ENCODE measurements at regions not wholly inside any gene's neighbourhood (a gene's known extent, or its start where the extent isn't known, plus 50 kb on each side); places are given as distances from the start of the nearest gene placed in this dataset.

DNA sequence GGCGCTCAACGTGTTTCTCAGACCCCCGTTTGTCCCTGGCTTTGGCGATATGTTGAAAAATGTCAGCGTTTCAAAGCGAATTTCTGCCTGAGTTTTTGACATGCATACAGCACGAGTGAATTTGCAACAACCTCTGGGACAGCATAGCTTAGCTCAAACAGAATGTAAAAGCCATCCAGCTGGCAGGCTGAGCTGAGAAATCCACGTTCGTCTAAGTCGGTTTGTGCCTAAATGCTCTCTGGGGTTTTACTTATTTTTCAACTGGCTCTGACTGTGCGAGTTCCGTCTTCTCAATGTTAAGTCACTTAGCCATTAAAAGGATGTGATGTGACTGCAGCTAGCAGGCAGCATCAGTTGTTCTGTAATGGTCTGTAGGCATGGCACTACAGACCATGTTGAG is 243.5 kb upstream of the SLCO3A1 start:
- Histone ChIP-seq H3K4me1 (ENCODE audit: insufficient read depth) (no peaks in the 10 kb centered on the region), H3F3A (replicated peaks; ENCODE audit: low read depth) (no peaks in the 10 kb centered on the region), H4K20me1 (replicated peaks; ENCODE audit: insufficient read depth) (no peaks in the 10 kb centered on the region), H3K4me2 (no peak overlapping the region), H3K36me3 (ENCODE audit: insufficient read depth) (no peaks in the 10 kb centered on the region), H3K27ac (ENCODE audit: low read depth) (no peak overlapping the region), H3K79me2 (replicated peaks; ENCODE audit: insufficient read depth) (no peaks in the 10 kb centered on the region), H2AFZ (peak overlapping the region; percentile 63; the same call in 1 of the 2 replicates), H3K27me3 (ENCODE audit: insufficient read depth) (no peaks in the 10 kb centered on the region), H3K9me2 (ENCODE audit: insufficient read depth) (peaks cover 3% of the 10 kb centered on the region; the same call in 1 of the 2 replicates), H3K4me3 (no peak overlapping the region)
- H3K27me3 Mint-ChIP-seq (ENCODE audit: insufficient read depth, low read depth, poor library complexity), result peaks cover 3% of the 10 kb centered on the region
- DNase-seq (ENCODE audit: low spot score) (no peak), ATAC-seq (no peak)
- no peak overlapping the region for H3K4me3 Mint-ChIP-seq
- H3K9me3 Mint-ChIP-seq, result no peaks in the 10 kb centered on the region
- H3K4me1 Mint-ChIP-seq, result no peaks in the 10 kb centered on the region
- no peak overlapping the region for H3K27ac Mint-ChIP-seq
- H3K36me3 Mint-ChIP-seq (ENCODE audit: low read depth), result no peaks in the 10 kb centered on the region
- TF ChIP-seq CREB1 (CRISPR knock-in tag; IDR thresholded peaks at IDR 0.05; ENCODE audit: low read depth), result no peak
- no peak for TF ChIP-seq NANOG (IDR thresholded peaks at IDR 0.05; ENCODE audit: borderline replicate concordance)
- TF ChIP-seq ZNF331 (CRISPR knock-in tag; IDR thresholded peaks at IDR 0.05; ENCODE audit: low read depth), result no peak
- TF ChIP-seq, protein P1, sequence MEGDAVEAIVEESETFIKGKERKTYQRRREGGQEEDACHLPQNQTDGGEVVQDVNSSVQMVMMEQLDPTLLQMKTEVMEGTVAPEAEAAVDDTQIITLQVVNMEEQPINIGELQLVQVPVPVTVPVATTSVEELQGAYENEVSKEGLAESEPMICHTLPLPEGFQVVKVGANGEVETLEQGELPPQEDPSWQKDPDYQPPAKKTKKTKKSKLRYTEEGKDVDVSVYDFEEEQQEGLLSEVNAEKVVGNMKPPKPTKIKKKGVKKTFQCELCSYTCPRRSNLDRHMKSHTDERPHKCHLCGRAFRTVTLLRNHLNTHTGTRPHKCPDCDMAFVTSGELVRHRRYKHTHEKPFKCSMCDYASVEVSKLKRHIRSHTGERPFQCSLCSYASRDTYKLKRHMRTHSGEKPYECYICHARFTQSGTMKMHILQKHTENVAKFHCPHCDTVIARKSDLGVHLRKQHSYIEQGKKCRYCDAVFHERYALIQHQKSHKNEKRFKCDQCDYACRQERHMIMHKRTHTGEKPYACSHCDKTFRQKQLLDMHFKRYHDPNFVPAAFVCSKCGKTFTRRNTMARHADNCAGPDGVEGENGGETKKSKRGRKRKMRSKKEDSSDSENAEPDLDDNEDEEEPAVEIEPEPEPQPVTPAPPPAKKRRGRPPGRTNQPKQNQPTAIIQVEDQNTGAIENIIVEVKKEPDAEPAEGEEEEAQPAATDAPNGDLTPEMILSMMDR (conservative IDR thresholded peaks at IDR 0.05; ENCODE audit: low read depth in 2 of 2), result no peak
- TF ChIP-seq EZH2 (IDR thresholded peaks at IDR 0.05; ENCODE audit: low read depth, unreplicated experiment), result no peak

DNA sequence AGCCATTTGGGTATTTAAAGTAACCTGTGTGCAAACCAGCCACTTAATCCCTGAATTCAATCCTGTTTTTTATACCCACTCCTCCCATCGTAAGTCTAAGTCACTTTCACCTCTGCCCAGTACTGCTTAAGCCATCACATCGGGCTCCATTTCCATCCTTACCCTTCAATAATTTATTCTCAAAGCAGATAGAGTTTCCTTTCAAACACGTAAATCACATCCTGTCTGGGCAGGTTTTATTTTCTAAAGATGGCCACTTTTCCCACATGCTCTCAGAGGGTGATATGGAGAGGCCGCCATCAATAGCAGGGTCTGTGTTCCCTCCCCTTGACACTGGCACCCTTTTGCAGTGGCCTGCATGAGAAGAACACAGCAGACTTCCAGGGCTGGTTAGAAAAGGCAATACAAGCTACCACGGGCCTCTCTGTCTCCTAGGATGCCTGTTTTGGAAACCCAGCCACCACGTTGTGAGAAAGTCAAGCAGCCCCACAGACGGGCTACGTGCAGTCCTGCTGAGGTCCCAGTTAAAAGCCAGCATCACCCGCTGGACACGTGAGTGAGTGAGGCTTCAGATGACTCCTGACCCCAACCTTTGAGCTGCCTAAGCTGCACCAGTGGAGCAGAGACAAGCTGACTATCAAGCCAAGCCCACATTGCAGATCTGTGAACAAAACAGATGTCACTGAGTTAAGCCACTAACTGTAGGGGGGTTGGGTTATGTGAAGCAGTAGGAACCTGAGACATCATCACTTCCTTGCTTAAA is 241.8 kb upstream of the SLCO3A1 start:
- no peaks in the 10 kb centered on the region for H4K20me1 ChIP-seq (replicated peaks; ENCODE audit: insufficient read depth)
- H3K27ac Mint-ChIP-seq, result no peak overlapping the region
- no peak for TF ChIP-seq ZNF331 (CRISPR knock-in tag; IDR thresholded peaks at IDR 0.05; ENCODE audit: low read depth)
- TF ChIP-seq JUNB (IDR thresholded peaks at IDR 0.05; ENCODE audit: unreplicated experiment), result no peak
- TF ChIP-seq CREB1 (CRISPR knock-in tag; IDR thresholded peaks at IDR 0.05; ENCODE audit: low read depth), result no peak
- H3K4me3 Mint-ChIP-seq, result no peak overlapping the region
- H2AFZ ChIP-seq, result no peak overlapping the region
- ATAC-seq (no peak), DNase-seq (ENCODE audit: low spot score) (no peak)
- peaks cover 10% of the 10 kb centered on the region; the same call in 1 of the 2 replicates for H3K9me2 ChIP-seq (ENCODE audit: insufficient read depth)
- no peaks in the 10 kb centered on the region for H3K4me1 Mint-ChIP-seq
- no peaks in the 10 kb centered on the region for H3K27me3 ChIP-seq (ENCODE audit: insufficient read depth)
- H3K36me3 ChIP-seq (ENCODE audit: insufficient read depth), result no peaks in the 10 kb centered on the region
- peaks cover 4% of the 10 kb centered on the region; the same call in 1 of the 3 replicates for H3K9me3 Mint-ChIP-seq
- no peaks in the 10 kb centered on the region for H3F3A ChIP-seq (replicated peaks; ENCODE audit: low read depth)
- H3K4me2 ChIP-seq, result no peak overlapping the region
- H3K4me1 ChIP-seq (ENCODE audit: insufficient read depth), result no peaks in the 10 kb centered on the region
- no peaks in the 10 kb centered on the region for H3K79me2 ChIP-seq (replicated peaks; ENCODE audit: insufficient read depth)
- no peak overlapping the region for H3K4me3 ChIP-seq
- H3K36me3 Mint-ChIP-seq (ENCODE audit: low read depth), result no peaks in the 10 kb centered on the region
- H3K27ac ChIP-seq (ENCODE audit: low read depth), result no peak overlapping the region
- peaks cover 2% of the 10 kb centered on the region for H3K27me3 Mint-ChIP-seq (ENCODE audit: insufficient read depth, low read depth, poor library complexity)

DNA sequence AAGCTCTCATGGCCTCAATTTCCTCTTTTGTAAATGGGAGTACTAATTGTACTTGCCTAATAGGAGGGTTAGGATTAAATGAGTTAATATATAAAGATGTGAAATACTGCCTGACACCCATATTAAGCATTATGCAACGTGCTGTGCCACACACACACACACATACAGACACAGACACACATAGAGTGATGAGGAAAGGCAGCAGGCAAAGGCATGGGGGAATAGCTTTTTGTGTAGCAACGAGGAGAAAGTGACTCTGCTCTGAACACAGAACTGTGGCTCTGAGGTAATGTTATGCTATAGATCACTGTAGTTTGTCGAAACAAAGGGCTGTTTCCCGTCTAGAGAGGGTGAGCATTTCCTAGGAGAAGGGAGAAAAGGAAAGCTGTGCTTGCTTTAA is 233.3 kb upstream of the SLCO3A1 start:
- H3K27me3 Mint-ChIP-seq (ENCODE audit: insufficient read depth, low read depth, poor library complexity), result peaks cover 1% of the 10 kb centered on the region
- TF ChIP-seq EZH2 (IDR thresholded peaks at IDR 0.05; ENCODE audit: low read depth, unreplicated experiment) (no peak), ZNF114 (CRISPR knock-in tag; IDR thresholded peaks at IDR 0.05) (no peak), EZH2phosphoT487 (IDR thresholded peaks at IDR 0.05; ENCODE audit: unreplicated experiment) (no peak), CREB1 (CRISPR knock-in tag; IDR thresholded peaks at IDR 0.05; ENCODE audit: low read depth) (no peak), POLR2AphosphoS5 (IDR thresholded peaks at IDR 0.05; ENCODE audit: low read depth) (no peak), STAT1 (IDR thresholded peaks at IDR 0.05; ENCODE audit: unreplicated experiment) (no peak), NANOG (IDR thresholded peaks at IDR 0.05; ENCODE audit: borderline replicate concordance) (no peak), ZNF331 (CRISPR knock-in tag; IDR thresholded peaks at IDR 0.05; ENCODE audit: low read depth) (no peak), JUNB (IDR thresholded peaks at IDR 0.05; ENCODE audit: unreplicated experiment) (no peak)
- TF ChIP-seq, protein P2, sequence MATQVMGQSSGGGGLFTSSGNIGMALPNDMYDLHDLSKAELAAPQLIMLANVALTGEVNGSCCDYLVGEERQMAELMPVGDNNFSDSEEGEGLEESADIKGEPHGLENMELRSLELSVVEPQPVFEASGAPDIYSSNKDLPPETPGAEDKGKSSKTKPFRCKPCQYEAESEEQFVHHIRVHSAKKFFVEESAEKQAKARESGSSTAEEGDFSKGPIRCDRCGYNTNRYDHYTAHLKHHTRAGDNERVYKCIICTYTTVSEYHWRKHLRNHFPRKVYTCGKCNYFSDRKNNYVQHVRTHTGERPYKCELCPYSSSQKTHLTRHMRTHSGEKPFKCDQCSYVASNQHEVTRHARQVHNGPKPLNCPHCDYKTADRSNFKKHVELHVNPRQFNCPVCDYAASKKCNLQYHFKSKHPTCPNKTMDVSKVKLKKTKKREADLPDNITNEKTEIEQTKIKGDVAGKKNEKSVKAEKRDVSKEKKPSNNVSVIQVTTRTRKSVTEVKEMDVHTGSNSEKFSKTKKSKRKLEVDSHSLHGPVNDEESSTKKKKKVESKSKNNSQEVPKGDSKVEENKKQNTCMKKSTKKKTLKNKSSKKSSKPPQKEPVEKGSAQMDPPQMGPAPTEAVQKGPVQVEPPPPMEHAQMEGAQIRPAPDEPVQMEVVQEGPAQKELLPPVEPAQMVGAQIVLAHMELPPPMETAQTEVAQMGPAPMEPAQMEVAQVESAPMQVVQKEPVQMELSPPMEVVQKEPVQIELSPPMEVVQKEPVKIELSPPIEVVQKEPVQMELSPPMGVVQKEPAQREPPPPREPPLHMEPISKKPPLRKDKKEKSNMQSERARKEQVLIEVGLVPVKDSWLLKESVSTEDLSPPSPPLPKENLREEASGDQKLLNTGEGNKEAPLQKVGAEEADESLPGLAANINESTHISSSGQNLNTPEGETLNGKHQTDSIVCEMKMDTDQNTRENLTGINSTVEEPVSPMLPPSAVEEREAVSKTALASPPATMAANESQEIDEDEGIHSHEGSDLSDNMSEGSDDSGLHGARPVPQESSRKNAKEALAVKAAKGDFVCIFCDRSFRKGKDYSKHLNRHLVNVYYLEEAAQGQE (IDR thresholded peaks at IDR 0.05; ENCODE audit: unreplicated experiment), result no peak

More for the DNA sequence above, 233.3 kb upstream of the SLCO3A1 start:
- H2AFZ ChIP-seq, result no peak overlapping the region
- H3F3A ChIP-seq (replicated peaks; ENCODE audit: low read depth), result no peaks in the 10 kb centered on the region
- no peaks in the 10 kb centered on the region for H3K27me3 ChIP-seq (ENCODE audit: insufficient read depth)
- no peaks in the 10 kb centered on the region for H3K36me3 ChIP-seq (ENCODE audit: insufficient read depth)
- no peaks in the 10 kb centered on the region for H4K20me1 ChIP-seq (replicated peaks; ENCODE audit: insufficient read depth)
- H3K4me3 ChIP-seq, result no peak overlapping the region
- Mint-ChIP-seq H3K4me3 (no peak overlapping the region), H3K27ac (no peak overlapping the region), H3K9me3 (peaks cover 4% of the 10 kb centered on the region; the same call in 2 of the 3 replicates), H3K4me1 (peaks cover 6% of the 10 kb centered on the region; the same call in 2 of the 3 replicates), H3K36me3 (ENCODE audit: low read depth) (no peaks in the 10 kb centered on the region)
- peaks cover 7% of the 10 kb centered on the region; the same call in 1 of the 2 replicates for H3K4me1 ChIP-seq (ENCODE audit: insufficient read depth)
- H3K4me2 ChIP-seq, result no peak overlapping the region
- no peaks in the 10 kb centered on the region for H3K79me2 ChIP-seq (replicated peaks; ENCODE audit: insufficient read depth)
- no peak for DNase-seq (ENCODE audit: low spot score)
- ATAC-seq, result no peak
- H3K27ac ChIP-seq (ENCODE audit: low read depth), result no peak overlapping the region
- peaks cover 11% of the 10 kb centered on the region; the same call in 1 of the 2 replicates for H3K9me2 ChIP-seq (ENCODE audit: insufficient read depth)
